C4-2B (cell line): ENCODE measurements at regions not wholly inside any gene's neighbourhood (a gene's known extent, or its start where the extent isn't known, plus 50 kb on each side); places are given as distances from the start of the nearest gene placed in this dataset.

Experiments
- CTCF ChIP-seq: fragments of 450-650 bp; conservative IDR thresholded peaks from 2 replicates; pipeline ENCODE4 v1.5.1; 2017; ENCODE audit warnings: mild to moderate bottlenecking
- ZFX ChIP-seq: fragments of 450-650 bp; IDR thresholded peaks from 2 replicates; pipeline ENCODE4 v1.6.1; 2017

GRCh38 chr5:2563046-2563445 lies 188.4 kb downstream of the IRX2 start:
- TF ChIP-seq CTCF (no peak; the same call in 1 of the 2 replicates), ZFX (no peak)
